SK-N-SH (cell line): ENCODE measurements at regions not wholly inside any gene's neighbourhood (a gene's known extent, or its start where the extent isn't known, plus 50 kb on each side); places are given as distances from the start of the nearest gene placed in this dataset.

Experiments used
- CTCF ChIA-PET: fragments of 300-600, 350-600 bp; formaldehyde crosslinking; extraction: SDS; loops from one replicate; lab custom pipeline; 2021; lab: Yijun Ruan, JAX
- POLR2A ChIA-PET: fragments of 350-600 bp; sonication (Branson Sonifier 250); formaldehyde crosslinking; extraction: SDS; loops from one replicate; lab custom pipeline; 2020; ENCODE audit warnings: antibody characterized with exemption, inconsistent platforms; lab: Yijun Ruan, JAX
- DNase-seq: peaks from one replicate; pipeline ENCODE4 v3.0.0; 2012
- H2AFZ ChIP-seq: fragments of 200-600 bp; sonication (generic); 2 replicates; pipeline ENCODE4 v1.8.1; 2016; ENCODE audit warnings: antibody characterized with exemption, mild to moderate bottlenecking, low read depth
- H3F3A ChIP-seq: fragments of 200-600 bp; sonication (generic); replicated peaks from 2 replicates; pipeline ENCODE3; 2016; ENCODE audit warnings: antibody characterized with exemption, mild to moderate bottlenecking; ENCODE audit not compliant: insufficient read depth
- H3K27ac ChIP-seq, 2 experiments: fragments of 200-500 bp in 1 of 2; fragments of 200-600 bp in 1 of 2; sonication (Bioruptor generic) in 1 of 2; sonication (generic), shearing (Covaris generic) in 1 of 2; 2 replicates each; pipeline versions ENCODE4 v1.5.1 to v1.6.1; 2014 to 2016; ENCODE audit warnings: low read depth in 2 of 2, inconsistent platforms in 1 of 2, low read length in 1 of 2, mild to moderate bottlenecking in 1 of 2, mixed read lengths in 1 of 2
- H3K27me3 ChIP-seq: fragments of 200-600 bp; sonication (generic), shearing (Covaris generic); 2 replicates; pipeline ENCODE4 v1.6.1; 2016; ENCODE audit warnings: mixed run types; ENCODE audit not compliant: insufficient read depth
- H3K36me3 ChIP-seq, 2 experiments: fragments of 200-500 bp in 1 of 2; fragments of 200-600 bp in 1 of 2; sonication (Bioruptor generic) in 1 of 2; sonication (generic) in 1 of 2; replicated peaks in 1 of 2; 2 replicates each; pipeline versions ENCODE3 to v1.5.1; 2014 to 2016; ENCODE audit warnings: low read length in 1 of 2, mild to moderate bottlenecking in 1 of 2; ENCODE audit not compliant: insufficient read depth in 2 of 2, control insufficient read depth in 1 of 2
- H3K4me1 ChIP-seq, 2 experiments: fragments of 200-500 bp in 1 of 2; fragments of 200-600 bp in 1 of 2; sonication (Bioruptor generic) in 1 of 2; sonication (generic), shearing (Covaris generic) in 1 of 2; 2 replicates each; pipeline versions ENCODE4 v1.5.1 to v1.6.1; 2014 to 2016; ENCODE audit warnings: low read depth in 1 of 2, low read length in 1 of 2, mixed run types in 1 of 2; ENCODE audit not compliant: insufficient read depth in 2 of 2, control insufficient read depth in 1 of 2
- H3K4me2 ChIP-seq: fragments of 200-600 bp; sonication (generic), shearing (Covaris generic); 2 replicates; pipeline ENCODE4 v1.6.1; 2017; ENCODE audit warnings: mixed run types
- H3K4me3 ChIP-seq, 2 experiments: fragments of 200-500 bp in 1 of 2; fragments of 200-600 bp in 1 of 2; sonication (Bioruptor generic) in 1 of 2; sonication (generic), shearing (Covaris generic) in 1 of 2; 2 replicates each; pipeline versions ENCODE4 v1.5.1 to v1.8.1; 2014 to 2016; ENCODE audit warnings: low read depth in 2 of 2, inconsistent platforms in 1 of 2, low read length in 1 of 2, mild to moderate bottlenecking in 1 of 2, mixed read lengths in 1 of 2, moderate library complexity in 1 of 2
- H3K79me2 ChIP-seq: fragments of 200-600 bp; sonication (generic); 2 replicates; pipeline ENCODE4 v1.8.1; 2017; ENCODE audit warnings: mild to moderate bottlenecking; ENCODE audit not compliant: insufficient read depth
- H3K9ac ChIP-seq: fragments of 200-600 bp; sonication (generic); 2 replicates; pipeline ENCODE4 v1.6.1; 2017; ENCODE audit warnings: mixed run types
- H3K9me2 ChIP-seq: fragments of 200-600 bp; sonication (generic); 2 replicates; pipeline ENCODE4 v1.6.1; 2017; ENCODE audit warnings: mixed run types
- H3K9me3 ChIP-seq: fragments of 200-600 bp; sonication (generic); 2 replicates; pipeline ENCODE4 v1.6.1; 2017; ENCODE audit warnings: mixed run types, mild to moderate bottlenecking, moderate library complexity
- H4K20me1 ChIP-seq: fragments of 200-600 bp; sonication (generic); 2 replicates; pipeline ENCODE4 v1.6.1; 2017; ENCODE audit warnings: mild to moderate bottlenecking, mixed run types; ENCODE audit not compliant: insufficient read depth
- CTCF ChIP-seq: fragments of 200-600 bp; sonication (generic); IDR thresholded peaks from 2 replicates; pipeline ENCODE4 v1.6.1; 2017; ENCODE audit warnings: antibody characterized with exemption, mild to moderate bottlenecking, moderate library complexity
- FOXJ3 ChIP-seq: sonication (generic); formaldehyde crosslinking; IDR thresholded peaks from 2 replicates; pipeline ENCODE4 v1.5.1; 2020; ENCODE audit warnings: mild to moderate bottlenecking, missing genetic modification reagents
- FOXM1 ChIP-seq: IDR thresholded peaks from 2 replicates; pipeline ENCODE4 v1.4.0; 2012; ENCODE audit warnings: low read depth, mild to moderate bottlenecking
- GATA2 ChIP-seq: sonication (generic); formaldehyde crosslinking; IDR thresholded peaks from 2 replicates; pipeline ENCODE4 v1.5.0; 2020; ENCODE audit warnings: mild to moderate bottlenecking, missing genetic modification reagents
- IRF3 ChIP-seq: fragments of 150-350 bp; IDR thresholded peaks from 2 replicates; pipeline ENCODE4 v1.6.1; 2016; ENCODE audit warnings: mild to moderate bottlenecking, low read depth, low read length
- MXI1 ChIP-seq: IDR thresholded peaks from 2 replicates; pipeline ENCODE4 v1.6.1; 2012; ENCODE audit warnings: mild to moderate bottlenecking, low read depth, low read length, improper control_type of control experiment
- POLR2AphosphoS5 ChIP-seq: IDR thresholded peaks from 2 replicates; pipeline ENCODE4 v1.6.1; 2012; ENCODE audit warnings: low read depth, low read length
- RCOR1 ChIP-seq: fragments of 150-350 bp; IDR thresholded peaks from 2 replicates; pipeline ENCODE4 v1.6.1; 2017; ENCODE audit warnings: antibody characterized with exemption, low read length
- USF1 ChIP-seq: IDR thresholded peaks from 2 replicates; pipeline ENCODE4 v1.4.0; 2012; ENCODE audit warnings: low read depth, borderline replicate concordance
- USF2 ChIP-seq: fragments of 150-350 bp; IDR thresholded peaks from 2 replicates; pipeline ENCODE4 v1.6.1; 2017; ENCODE audit warnings: antibody characterized with exemption, low read length, low read depth, borderline replicate concordance
- ZBTB33 ChIP-seq: IDR thresholded peaks from 2 replicates; pipeline ENCODE4 v1.4.0; 2012; ENCODE audit warnings: low read depth, borderline replicate concordance
- WGBS: methylation state at CpG from one replicate; pipeline ENCODE4 v1.1.6; 2017; ENCODE audit warnings: low lambda C conversion rate; 5-methylcytosine and 5-hydroxymethylcytosine counted together

GRCh38 chr16:9203956-9204355, 112.5 kb downstream of the HAPSTR1 start:
- no peaks in the 10 kb centered on the region for H3K36me3 ChIP-seq
- H2AFZ ChIP-seq: no peak overlapping the region
- H3K9me2 ChIP-seq: no peaks in the 10 kb centered on the region
- TF ChIP-seq POLR2AphosphoS5 (no peak), USF1 (no peak), MXI1 (no peak), FOXJ3 (no peak), USF2 (no peak), RCOR1 (no peak), GATA2 (CRISPR knock-in tag) (no peak), ZBTB33 (no peak), FOXM1 (no peak), IRF3 (no peak), CTCF (no peak)
- ChIA-PET CTCF (no interaction called here), POLR2A (no interaction called here)
- no peaks in the 10 kb centered on the region for H3K9me3 ChIP-seq
- no peaks in the 10 kb centered on the region for H3F3A ChIP-seq
- H3K79me2 ChIP-seq: no peaks in the 10 kb centered on the region
- H3K27ac ChIP-seq: no peak overlapping the region
- whole genome bisulfite sequencing: 33% methylated on average over 8 of the region's 10 CpGs
- H3K4me2 ChIP-seq: no peak overlapping the region
- no peaks in the 10 kb centered on the region for H4K20me1 ChIP-seq
- H3K4me1 ChIP-seq: no peaks in the 10 kb centered on the region
- DNase-seq: no peak
- no peak overlapping the region for H3K4me3 ChIP-seq
- no peak overlapping the region for H3K9ac ChIP-seq
- H3K27me3 ChIP-seq: no peaks in the 10 kb centered on the region
